GM18909 (cell line): ENCODE measurements at regions not wholly inside any gene's neighbourhood (a gene's known extent, or its start where the extent isn't known, plus 50 kb on each side); places are given as distances from the start of the nearest gene placed in this dataset.

Experiments
- ATAC-seq: cut with Tn5 transposase; IDR thresholded peaks from one replicate; pipeline ENCODE4 v1.9.1; 2021; ENCODE audit warnings: mild to moderate bottlenecking; ENCODE audit not compliant: unreplicated experiment, poor library complexity

DNA sequence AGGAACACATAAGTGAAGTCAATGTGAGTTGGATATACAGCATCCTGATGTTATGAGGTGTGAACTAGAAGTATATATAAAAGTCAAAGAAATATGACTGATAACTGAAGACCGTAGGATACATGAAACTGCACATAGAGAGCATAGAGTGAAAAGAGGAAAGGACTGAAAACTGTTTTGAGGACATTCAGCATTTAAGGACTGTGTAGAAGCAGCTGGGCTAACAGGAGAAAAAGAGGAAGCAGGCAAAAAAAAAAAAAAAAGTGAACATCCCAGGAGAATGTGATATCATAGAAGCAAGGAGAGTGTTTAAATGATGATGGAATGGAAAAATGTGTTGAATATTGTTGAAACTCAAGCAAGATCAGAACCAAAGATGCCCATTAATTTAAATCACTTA lies 363.5 kb downstream of the PCDH20 start:
- no peak for ATAC-seq

DNA sequence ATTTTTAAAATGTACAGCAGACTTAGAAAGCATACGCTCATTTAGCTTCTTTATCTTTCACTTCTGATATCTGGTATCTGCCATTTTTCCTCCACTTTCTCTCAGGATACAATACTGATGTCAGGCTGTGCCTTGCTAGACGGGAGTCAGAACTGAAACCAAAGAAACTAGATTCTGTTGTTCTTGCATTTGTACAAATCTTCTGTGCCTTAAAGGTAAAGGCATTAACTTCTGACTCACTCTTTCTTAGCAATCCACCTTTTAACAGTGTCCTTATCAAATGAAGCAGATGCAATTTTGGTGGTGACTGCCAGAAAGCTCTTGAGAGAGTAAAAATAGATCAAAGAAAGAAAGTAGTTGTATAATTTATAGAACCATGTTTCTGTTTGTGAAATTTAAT lies 370.4 kb downstream of the PCDH20 start:
- ATAC-seq = no peak

GRCh38 chr13:61040181-61040580 lies 375.5 kb downstream of the PCDH20 start:
- no peak for ATAC-seq

GRCh38 chr13:61039302-61039701 lies 376.3 kb downstream of the PCDH20 start:
- no peak for ATAC-seq

GRCh38 chr13:61036715-61037114 lies 378.9 kb downstream of the PCDH20 start:
- ATAC-seq = no peak

DNA sequence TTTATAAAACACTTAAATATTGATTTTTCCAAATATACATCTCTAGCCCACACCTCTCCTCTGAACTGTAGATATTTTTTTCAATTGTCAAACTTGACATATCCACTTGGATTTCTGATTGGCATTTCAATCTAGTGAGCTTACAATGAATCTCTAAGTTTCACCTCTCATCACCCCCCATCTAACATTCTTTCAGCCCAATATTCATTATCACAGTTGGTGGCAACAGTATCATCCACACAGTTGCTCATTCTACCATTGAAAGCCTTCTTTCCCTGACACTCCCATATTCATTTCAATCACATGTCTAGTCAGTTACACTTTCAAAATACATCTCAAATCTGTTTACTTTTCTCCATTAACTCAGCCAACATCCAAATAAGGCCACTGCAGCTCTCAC lies 385.2 kb downstream of the PCDH20 start:
- ATAC-seq = no peak

GRCh38 chr13:61029064-61029463 lies 386.6 kb downstream of the PCDH20 start:
- no peak for ATAC-seq

DNA sequence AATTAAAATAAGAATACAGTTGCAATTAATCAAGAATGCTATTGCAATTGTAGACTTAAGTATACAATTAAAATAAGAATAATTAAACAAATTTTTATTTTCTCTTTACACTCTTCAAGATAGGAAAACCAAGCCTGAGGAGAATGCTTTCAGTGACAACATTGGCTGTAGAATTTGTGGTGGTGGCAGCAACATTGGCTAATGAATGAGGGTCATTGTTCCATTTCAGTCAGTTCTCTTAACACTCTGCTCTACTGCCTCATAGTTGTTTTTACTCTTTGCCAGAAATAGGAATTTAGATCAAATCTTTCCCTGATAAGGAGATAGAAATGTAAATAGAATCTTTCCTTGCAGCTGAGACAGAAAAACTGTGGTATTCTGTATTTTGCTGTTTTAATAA lies 391.6 kb downstream of the PCDH20 start:
- ATAC-seq = no peak

DNA sequence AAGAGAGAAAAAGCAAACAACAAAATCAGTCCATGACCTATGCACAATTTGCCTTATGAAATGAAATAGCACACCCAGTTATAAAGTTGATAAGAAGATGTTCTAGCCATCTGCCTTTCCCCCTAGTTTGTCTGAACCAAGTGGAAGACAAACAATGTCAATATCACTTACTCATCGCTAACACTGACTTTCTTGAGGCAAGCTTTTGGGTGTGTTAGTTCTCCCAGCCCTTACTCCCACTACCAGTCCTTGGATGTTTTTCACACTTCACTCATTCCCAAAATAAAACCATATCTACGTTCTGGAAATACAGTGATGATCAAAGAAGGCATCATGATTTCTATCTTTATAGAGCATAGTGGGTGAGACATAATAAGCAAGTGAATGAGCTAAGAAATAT lies 393.8 kb downstream of the PCDH20 start:
- ATAC-seq = no peak

GRCh38 chr13:61013796-61014195 lies 401.9 kb downstream of the PCDH20 start:
- ATAC-seq = no peak

- no peak for ATAC-seq
Observed at GRCh38 chr13:61010358-61010757, 405.3 kb downstream of the PCDH20 start.

- no peak for ATAC-seq
Observed at GRCh38 chr13:61002686-61003085, 413.0 kb downstream of the PCDH20 start.

DNA sequence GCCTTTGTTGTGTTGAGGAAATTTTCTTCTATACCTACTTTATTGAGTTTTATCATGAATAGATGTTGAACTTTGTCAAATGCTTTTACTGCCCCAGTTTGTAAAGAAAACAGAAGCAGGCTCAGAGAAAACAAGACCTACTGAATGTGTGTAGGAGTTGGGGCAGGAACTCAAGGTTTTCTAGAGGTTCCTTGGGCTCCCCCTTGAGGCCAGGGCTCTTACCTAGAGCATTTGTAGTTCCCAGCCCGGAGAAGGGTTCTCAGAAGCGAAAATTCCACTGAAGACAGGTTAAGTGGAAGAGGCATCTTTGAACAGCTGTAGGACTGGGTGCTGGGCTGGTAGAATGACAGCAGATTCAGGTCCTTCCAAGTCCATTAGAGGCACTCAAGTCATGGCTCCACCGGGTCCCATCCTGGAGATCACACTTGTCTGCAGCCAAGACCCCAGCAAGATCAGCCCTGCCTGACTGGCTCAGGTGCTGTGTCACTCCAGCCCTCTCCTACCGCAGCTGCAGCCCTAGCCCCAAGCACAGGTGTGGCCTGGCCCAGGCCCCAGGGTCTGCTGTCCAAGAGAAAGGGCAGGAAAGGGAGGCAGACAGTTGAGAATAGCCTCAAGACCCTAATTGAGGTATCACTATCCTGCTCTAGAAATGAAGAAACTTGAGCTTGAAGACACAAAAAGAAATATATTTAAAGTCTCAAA lies 425.5 kb downstream of the PCDH20 start:
- ATAC-seq = no peak

GRCh38 chr13:60986301-60986700 lies 429.3 kb downstream of the PCDH20 start:
- no peak for ATAC-seq

- no peak for ATAC-seq
Observed at GRCh38 chr13:60981407-60981806, 434.2 kb downstream of the PCDH20 start.

DNA sequence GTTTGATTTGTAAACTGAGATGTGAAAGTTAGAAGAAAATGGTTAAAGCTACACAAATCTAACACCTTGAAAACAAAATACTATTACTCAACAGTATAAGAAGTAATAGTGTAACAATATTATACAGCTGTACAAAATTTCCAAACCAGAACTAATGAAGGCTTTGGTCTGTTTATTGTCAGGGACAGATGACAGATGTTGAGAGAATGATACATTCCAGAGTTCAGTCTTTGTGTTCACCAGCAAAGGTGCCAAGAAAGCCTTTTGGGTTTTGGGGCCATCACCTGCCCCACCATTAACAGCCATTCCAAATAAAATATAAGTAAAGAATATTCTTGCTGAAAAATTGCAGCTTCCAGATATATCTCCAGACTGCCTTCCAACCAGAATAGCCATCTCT lies 439.3 kb downstream of the PCDH20 start:
- no peak for ATAC-seq

GRCh38 chr13:60974296-60974695 lies 441.4 kb downstream of the PCDH20 start:
- no peak for ATAC-seq

GRCh38 chr13:60973529-60973928 lies 442.1 kb downstream of the PCDH20 start:
- no peak for ATAC-seq

- ATAC-seq = no peak
Observed at GRCh38 chr13:60970736-60971135, 444.9 kb downstream of the PCDH20 start.

GRCh38 chr13:60969656-60970055 lies 446.0 kb downstream of the PCDH20 start:
- no peak for ATAC-seq

- no peak for ATAC-seq
Observed at GRCh38 chr13:60959427-60959826, 456.2 kb downstream of the PCDH20 start.

GRCh38 chr13:60957816-60958215 lies 457.8 kb downstream of the PCDH20 start:
- no peak for ATAC-seq

- ATAC-seq = no peak
Observed at GRCh38 chr13:60945396-60945795, 470.3 kb downstream of the PCDH20 start.
